ENCODE measurements at regions not wholly inside any gene's neighbourhood (a gene's known extent, or its start where the extent isn't known, plus 50 kb on each side); places are given as distances from the start of the nearest gene placed in this dataset.

DNA sequence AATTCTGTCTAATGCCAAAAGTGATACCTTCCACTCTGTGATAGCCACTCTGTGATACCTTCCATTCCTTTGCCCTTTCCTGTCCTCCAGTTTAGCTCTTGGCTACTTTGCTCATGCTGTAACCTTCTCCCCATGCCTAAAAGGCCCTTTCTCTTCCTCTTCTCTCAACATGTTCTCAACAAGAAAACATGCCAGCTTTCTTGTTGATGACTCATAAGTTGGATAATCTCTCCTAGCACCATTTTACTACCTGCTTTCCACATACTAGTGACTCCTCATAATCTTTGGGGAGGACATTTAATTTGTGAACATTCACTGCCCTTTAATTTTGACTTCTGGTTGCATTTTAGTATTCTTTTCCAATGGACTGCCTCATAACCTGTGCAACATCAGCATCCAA, 55.9 kb upstream of the NT5C1B start:
- Histone ChIP-seq H3K36me3 (no peaks in the 10 kb centered on the region), H3K27ac (replicated peaks) (no peak overlapping the region), H3K9me3 (replicated peaks) (no peaks in the 10 kb centered on the region), H3K4me1 (peaks cover 12% of the 10 kb centered on the region), H3K27me3 (ENCODE audit: low read depth) (no peaks in the 10 kb centered on the region), H3K4me3 (no peak overlapping the region)
- TF ChIP-seq CTCF (IDR thresholded peaks at IDR 0.05; ENCODE audit: borderline replicate concordance) = no peak
- intact Hi-C loops (cut with micrococcal nuclease) = no loop called here
- DNase-seq = no peak

DNA sequence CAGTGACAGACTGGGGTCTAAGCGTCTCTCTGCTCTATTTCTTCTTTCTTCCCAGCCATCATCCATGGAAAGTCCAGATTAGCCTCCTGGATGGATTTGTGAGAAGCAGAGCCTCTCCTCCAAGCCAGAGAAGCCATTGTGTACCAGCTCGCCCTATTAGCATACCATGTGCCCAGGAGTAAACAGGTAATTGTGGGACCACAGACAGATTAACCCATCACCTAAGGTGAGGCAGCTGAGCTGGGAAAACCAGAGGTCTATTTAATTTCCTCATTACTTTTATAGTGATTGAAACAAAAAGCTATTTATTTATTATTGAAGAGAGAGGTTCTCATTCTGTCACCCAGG, 54.7 kb upstream of the NT5C1B start:
- peaks cover 12% of the 10 kb centered on the region for H3K4me1 ChIP-seq
- no peak for DNase-seq

GRCh38 chr2:18643326-18644114, 54.2 kb upstream of the NT5C1B start:
- H3K9me3 ChIP-seq (replicated peaks) = no peaks in the 10 kb centered on the region
- intact Hi-C loops (cut with micrococcal nuclease) = no loop called here
- H3K4me3 ChIP-seq = no peak overlapping the region
- no peaks in the 10 kb centered on the region for H3K27me3 ChIP-seq (ENCODE audit: low read depth)
- peaks cover 12% of the 10 kb centered on the region for H3K4me1 ChIP-seq
- no peaks in the 10 kb centered on the region for H3K36me3 ChIP-seq
- no peak for DNase-seq
- TF ChIP-seq CTCF (IDR thresholded peaks at IDR 0.05; ENCODE audit: borderline replicate concordance) = no peak
- no peak overlapping the region for H3K27ac ChIP-seq (replicated peaks)

More for the DNA sequence above, 54.7 kb upstream of the NT5C1B start:
- Histone ChIP-seq H3K36me3 (no peaks in the 10 kb centered on the region), H3K9me3 (replicated peaks) (no peaks in the 10 kb centered on the region), H3K27ac (replicated peaks) (no peak overlapping the region), H3K4me3 (no peak overlapping the region), H3K27me3 (ENCODE audit: low read depth) (no peaks in the 10 kb centered on the region)
- intact Hi-C loops (cut with micrococcal nuclease) = no loop called here
- TF ChIP-seq CTCF (IDR thresholded peaks at IDR 0.05; ENCODE audit: borderline replicate concordance) = no peak

DNA sequence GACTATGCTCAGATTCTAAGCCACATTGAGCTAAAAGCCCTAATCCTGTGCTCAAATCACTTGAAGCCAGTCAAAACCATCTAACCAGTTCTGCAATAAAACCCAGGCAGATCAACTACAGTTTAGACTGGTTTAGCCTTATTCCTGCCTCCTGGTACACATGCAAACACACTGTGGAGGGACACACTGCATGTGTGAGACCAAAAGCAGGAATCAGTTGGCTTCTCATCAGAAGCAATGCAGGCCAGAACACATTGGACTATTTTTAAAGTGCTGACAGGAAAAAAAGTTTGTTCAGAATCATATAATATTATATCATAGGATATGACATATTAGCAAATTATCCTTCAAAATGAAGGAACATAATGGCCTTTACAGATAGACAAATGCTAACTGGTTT, 52.5 kb upstream of the NT5C1B start:
- Histone ChIP-seq H3K9me3 (replicated peaks) (peaks cover 6% of the 10 kb centered on the region), H3K27ac (replicated peaks) (no peak overlapping the region), H3K4me1 (peaks cover 12% of the 10 kb centered on the region), H3K36me3 (no peaks in the 10 kb centered on the region), H3K27me3 (ENCODE audit: low read depth) (no peaks in the 10 kb centered on the region), H3K4me3 (no peak overlapping the region)
- DNase-seq = no peak
- intact Hi-C loops (cut with micrococcal nuclease) = no loop called here
- no peak for TF ChIP-seq CTCF (IDR thresholded peaks at IDR 0.05; ENCODE audit: borderline replicate concordance)

- peaks cover 12% of the 10 kb centered on the region for H3K4me1 ChIP-seq
- no peak for TF ChIP-seq CTCF (IDR thresholded peaks at IDR 0.05; ENCODE audit: borderline replicate concordance)
- H3K9me3 ChIP-seq (replicated peaks) = peaks cover 22% of the 10 kb centered on the region
- no peak overlapping the region for H3K4me3 ChIP-seq
- no peak for DNase-seq
- intact Hi-C loops (cut with micrococcal nuclease) = no loop called here
- H3K27me3 ChIP-seq (ENCODE audit: low read depth) = no peaks in the 10 kb centered on the region
- no peak overlapping the region for H3K27ac ChIP-seq (replicated peaks)
- H3K36me3 ChIP-seq = no peaks in the 10 kb centered on the region
Measured at GRCh38 chr2:18639756-18640453, 50.5 kb upstream of the NT5C1B start.
